HAP-1 (cell line): ENCODE measurements at regions not wholly inside any gene's neighbourhood (a gene's known extent, or its start where the extent isn't known, plus 50 kb on each side); places are given as distances from the start of the nearest gene placed in this dataset.

ENCODE experiments used
- DNase-seq, 2 experiments: peaks; one replicate each; pipeline ENCODE4 v3.0.0-alpha.2; 2016 to 2020; ENCODE audit warnings: low spot score in 2 of 2
- H3K27me3 ChIP-seq: fragments of 250-450 bp; sonication (Bioruptor Pico); 2 replicates; pipeline ENCODE4 v1.5.1; 2020; ENCODE audit warnings: low read depth, mild to moderate bottlenecking, moderate library complexity
- H3K36me3 ChIP-seq: fragments of 250-450 bp; sonication (Bioruptor Pico); replicated peaks from 2 replicates; pipeline ENCODE4 v1.5.1; 2020; ENCODE audit warnings: mild to moderate bottlenecking
- H3K4me1 ChIP-seq: fragments of 250-450 bp; sonication (Bioruptor Pico); 2 replicates; pipeline ENCODE4 v1.5.1; 2020; ENCODE audit warnings: mild to moderate bottlenecking
- H3K4me3 ChIP-seq: fragments of 250-450 bp; sonication (Bioruptor Pico); 2 replicates; pipeline ENCODE4 v1.5.1; 2020; ENCODE audit warnings: mild to moderate bottlenecking, moderate library complexity
- H3K9me3 ChIP-seq: fragments of 250-450 bp; sonication (Bioruptor Pico); 2 replicates; pipeline ENCODE4 v1.5.1; 2020; ENCODE audit warnings: mild to moderate bottlenecking, moderate library complexity
- in situ Hi-C: fragments of 300-500 bp; cut with MboI; formaldehyde crosslinking; loops from 3 replicates; pipeline ENCODE4 v1.14.3; 2020; ENCODE audit warnings: low sequenced_read_pairs, inconsistent platforms, mixed read lengths

DNA sequence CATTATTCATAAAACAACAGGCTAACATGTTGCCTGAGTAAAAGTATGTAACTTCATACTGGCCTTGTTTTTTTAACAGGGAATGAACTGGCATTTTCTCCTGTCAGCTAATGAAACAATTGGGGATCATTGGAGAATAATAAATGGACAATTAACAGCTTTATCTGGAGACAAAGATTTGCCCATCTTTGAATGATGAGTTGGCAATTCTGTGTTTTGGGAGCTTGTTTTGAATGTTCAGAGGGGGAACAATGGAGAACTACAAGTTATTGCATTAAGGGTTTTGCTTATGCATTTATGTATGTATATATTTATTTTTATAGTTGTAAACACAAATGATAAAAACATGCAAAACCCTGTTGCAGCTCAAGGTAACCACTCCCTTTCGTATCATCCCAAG lies 150.3 kb downstream of the CBLN4 start:
- no peak for DNase-seq
- H3K27me3 ChIP-seq: no peaks in the 10 kb centered on the region
- H3K9me3 ChIP-seq: no peaks in the 10 kb centered on the region
- H3K4me1 ChIP-seq: no peaks in the 10 kb centered on the region
- H3K36me3 ChIP-seq: no peaks in the 10 kb centered on the region
- no peak overlapping the region for H3K4me3 ChIP-seq
- in situ Hi-C loops: no loop called here

DNA sequence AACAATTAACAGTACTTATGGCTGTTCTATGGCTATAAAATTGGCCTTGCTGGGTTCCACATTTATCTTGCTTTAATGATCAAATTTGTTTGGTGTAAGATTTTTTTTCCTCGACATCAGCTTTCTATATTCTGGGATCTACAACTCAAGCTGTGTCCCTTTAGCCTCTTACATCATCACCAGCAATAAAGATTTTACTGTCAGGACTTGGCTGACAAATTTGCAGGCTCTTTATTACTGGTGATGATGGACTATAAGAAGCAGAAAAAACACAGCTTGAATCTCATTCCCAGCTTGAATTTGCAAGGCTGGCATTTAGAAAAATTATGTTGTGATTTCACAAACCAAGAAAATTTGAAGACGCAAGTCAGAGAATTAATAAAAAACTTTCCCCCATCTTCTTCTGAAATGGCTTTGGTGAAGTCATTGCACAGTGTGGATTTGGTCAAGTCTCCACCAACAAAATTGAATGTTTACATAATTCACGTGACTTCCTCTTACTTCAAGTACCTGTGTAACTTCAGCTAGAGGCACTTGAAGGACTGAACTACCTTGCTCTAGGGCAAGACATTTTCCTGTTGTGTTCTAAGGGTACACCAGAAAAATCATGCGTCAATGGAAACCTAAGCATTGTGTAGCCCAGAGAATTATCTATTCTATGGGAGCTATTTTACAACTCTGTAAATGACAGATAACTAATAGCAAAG lies 175.0 kb downstream of the CBLN4 start:
- DNase-seq: no peak
- Histone ChIP-seq H3K4me3 (no peak overlapping the region), H3K9me3 (no peaks in the 10 kb centered on the region), H3K36me3 (no peaks in the 10 kb centered on the region), H3K27me3 (no peaks in the 10 kb centered on the region), H3K4me1 (no peaks in the 10 kb centered on the region)
- in situ Hi-C loops: no loop called here

- no peaks in the 10 kb centered on the region for H3K27me3 ChIP-seq
- H3K36me3 ChIP-seq: no peaks in the 10 kb centered on the region
- H3K9me3 ChIP-seq: no peaks in the 10 kb centered on the region; the same call in 1 of the 2 replicates
- no peak for DNase-seq
- H3K4me3 ChIP-seq: no peak overlapping the region
- in situ Hi-C loops: no loop called here
- H3K4me1 ChIP-seq: no peaks in the 10 kb centered on the region
Measured at GRCh38 chr20:55805138-55805537, 200.2 kb downstream of the CBLN4 start.

DNA sequence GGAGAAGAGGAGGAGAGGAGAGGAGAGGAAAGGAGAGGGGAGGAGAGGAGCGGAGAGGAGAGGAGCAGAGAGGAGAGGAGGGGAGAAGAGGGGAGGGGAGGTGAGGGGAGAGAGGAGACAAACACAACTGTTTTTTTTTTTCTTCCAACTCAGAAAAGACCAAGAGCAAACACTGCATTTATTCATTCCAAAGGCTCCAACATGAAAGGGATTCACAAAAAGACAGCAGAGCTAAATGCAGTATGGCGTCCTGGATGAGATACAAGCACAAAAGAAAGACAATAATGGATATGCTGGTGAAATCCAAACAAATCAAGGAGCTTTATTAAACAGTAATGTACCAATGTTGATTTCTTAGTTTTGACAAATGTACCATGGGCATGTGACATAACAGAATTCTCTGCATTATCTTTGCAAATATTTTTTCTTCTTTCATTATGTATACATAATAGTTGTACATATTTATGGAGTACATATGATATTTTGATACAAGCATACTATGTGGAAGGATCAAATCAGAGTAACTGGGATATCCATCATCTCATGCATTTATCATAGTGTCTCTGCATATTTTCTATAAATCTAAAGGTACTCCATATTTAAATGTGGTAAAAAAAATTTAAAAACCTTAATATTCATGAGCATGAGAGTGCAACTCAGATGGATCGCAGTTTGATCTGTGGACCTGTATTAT lies 204.6 kb downstream of the CBLN4 start:
- Histone ChIP-seq H3K9me3 (no peaks in the 10 kb centered on the region; the same call in 1 of the 2 replicates), H3K4me1 (no peaks in the 10 kb centered on the region), H3K36me3 (no peaks in the 10 kb centered on the region), H3K4me3 (no peak overlapping the region), H3K27me3 (no peaks in the 10 kb centered on the region)
- in situ Hi-C loops: no loop called here
- DNase-seq: no peak

DNA sequence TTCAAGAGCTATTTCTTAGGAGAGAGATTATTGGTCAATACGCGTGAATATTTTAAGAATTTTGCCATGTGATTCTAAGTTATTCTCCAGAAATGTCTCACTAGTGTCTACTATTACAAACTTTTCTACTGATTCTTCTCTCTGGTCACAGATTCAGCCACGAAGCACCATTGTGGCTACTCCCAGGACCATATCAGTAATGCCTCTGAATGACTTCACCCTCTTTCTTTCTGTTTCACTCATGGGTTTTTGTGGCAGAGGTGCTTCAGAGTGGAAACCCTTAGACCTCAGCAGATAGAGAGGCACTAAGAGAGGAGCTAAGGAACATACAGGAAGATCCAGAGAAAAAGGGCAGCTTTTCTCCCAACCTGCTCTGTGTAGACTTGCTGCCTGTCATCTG lies 211.3 kb downstream of the CBLN4 start:
- no peak overlapping the region for H3K4me3 ChIP-seq
- no peaks in the 10 kb centered on the region for H3K4me1 ChIP-seq
- H3K9me3 ChIP-seq: peaks cover 4% of the 10 kb centered on the region; the same call in 1 of the 2 replicates
- in situ Hi-C loops: no loop called here
- DNase-seq: no peak
- no peaks in the 10 kb centered on the region for H3K27me3 ChIP-seq
- no peaks in the 10 kb centered on the region for H3K36me3 ChIP-seq

GRCh38 chr20:55792049-55792448 lies 213.3 kb downstream of the CBLN4 start:
- Histone ChIP-seq H3K4me1 (no peaks in the 10 kb centered on the region), H3K27me3 (no peaks in the 10 kb centered on the region), H3K4me3 (no peak overlapping the region), H3K9me3 (peaks cover 4% of the 10 kb centered on the region; the same call in 1 of the 2 replicates), H3K36me3 (no peaks in the 10 kb centered on the region)
- DNase-seq: no peak
- in situ Hi-C loops: no loop called here

- in situ Hi-C loops: no loop called here
- peaks cover 2% of the 10 kb centered on the region; the same call in 1 of the 2 replicates for H3K9me3 ChIP-seq
- H3K4me1 ChIP-seq: no peaks in the 10 kb centered on the region
- H3K4me3 ChIP-seq: no peak overlapping the region
- H3K36me3 ChIP-seq: no peaks in the 10 kb centered on the region
- DNase-seq: no peak
- no peaks in the 10 kb centered on the region for H3K27me3 ChIP-seq
Measured at GRCh38 chr20:55790178-55790577, 215.1 kb downstream of the CBLN4 start.

DNA sequence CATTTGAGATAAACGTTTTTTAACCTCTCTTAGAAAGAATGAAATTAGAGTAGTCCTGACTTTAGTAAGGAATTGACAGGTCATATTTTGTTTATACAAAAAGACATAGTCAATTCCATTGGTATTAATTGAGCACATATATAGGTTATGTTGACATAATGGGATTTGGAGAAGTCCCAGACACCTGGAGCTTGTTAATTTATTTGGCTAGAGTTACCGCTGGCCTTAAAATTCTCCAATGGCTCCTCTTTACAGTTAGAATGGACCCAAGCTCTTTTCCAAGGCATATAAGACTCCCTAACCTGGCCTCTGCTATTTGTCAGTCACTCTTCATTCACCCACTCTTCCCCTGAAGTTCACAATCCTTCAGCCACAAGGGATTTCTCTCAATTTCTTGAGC lies 221.3 kb downstream of the CBLN4 start:
- Histone ChIP-seq H3K9me3 (0 out of 2 replicates have a peak, but pooled peaks cover 2% of the 10 kb centered on the region), H3K27me3 (no peaks in the 10 kb centered on the region), H3K4me3 (no peak overlapping the region), H3K36me3 (no peaks in the 10 kb centered on the region), H3K4me1 (no peaks in the 10 kb centered on the region)
- in situ Hi-C loops: no loop called here
- DNase-seq: no peak

GRCh38 chr20:55783381-55783780 lies 221.9 kb downstream of the CBLN4 start:
- Histone ChIP-seq H3K4me1 (no peaks in the 10 kb centered on the region), H3K9me3 (0 out of 2 replicates have a peak, but pooled peaks cover 2% of the 10 kb centered on the region), H3K4me3 (no peak overlapping the region), H3K27me3 (no peaks in the 10 kb centered on the region), H3K36me3 (no peaks in the 10 kb centered on the region)
- no peak for DNase-seq
- in situ Hi-C loops: no loop called here

DNA sequence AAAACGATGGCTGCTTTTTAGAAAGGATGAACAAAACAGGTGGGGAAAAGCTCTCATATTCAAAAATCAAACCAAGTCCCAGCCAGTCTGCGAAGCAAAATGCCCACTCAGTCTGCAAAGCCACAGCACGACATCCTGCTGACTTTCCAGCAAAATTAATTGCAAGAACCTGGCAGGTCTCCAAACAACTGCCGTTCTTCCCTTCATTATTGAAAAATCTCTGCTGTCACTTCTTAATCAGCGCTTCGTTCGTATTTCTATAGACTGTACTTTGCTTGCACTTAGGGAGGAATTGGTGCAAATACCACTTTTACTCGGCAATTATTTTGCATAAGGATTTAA lies 222.4 kb downstream of the CBLN4 start:
- no peak overlapping the region for H3K4me3 ChIP-seq
- no peaks in the 10 kb centered on the region for H3K4me1 ChIP-seq
- DNase-seq: no peak
- in situ Hi-C loops: no loop called here
- H3K27me3 ChIP-seq: no peaks in the 10 kb centered on the region
- H3K36me3 ChIP-seq: no peaks in the 10 kb centered on the region
- H3K9me3 ChIP-seq: 0 out of 2 replicates have a peak, but pooled peaks cover 2% of the 10 kb centered on the region

DNA sequence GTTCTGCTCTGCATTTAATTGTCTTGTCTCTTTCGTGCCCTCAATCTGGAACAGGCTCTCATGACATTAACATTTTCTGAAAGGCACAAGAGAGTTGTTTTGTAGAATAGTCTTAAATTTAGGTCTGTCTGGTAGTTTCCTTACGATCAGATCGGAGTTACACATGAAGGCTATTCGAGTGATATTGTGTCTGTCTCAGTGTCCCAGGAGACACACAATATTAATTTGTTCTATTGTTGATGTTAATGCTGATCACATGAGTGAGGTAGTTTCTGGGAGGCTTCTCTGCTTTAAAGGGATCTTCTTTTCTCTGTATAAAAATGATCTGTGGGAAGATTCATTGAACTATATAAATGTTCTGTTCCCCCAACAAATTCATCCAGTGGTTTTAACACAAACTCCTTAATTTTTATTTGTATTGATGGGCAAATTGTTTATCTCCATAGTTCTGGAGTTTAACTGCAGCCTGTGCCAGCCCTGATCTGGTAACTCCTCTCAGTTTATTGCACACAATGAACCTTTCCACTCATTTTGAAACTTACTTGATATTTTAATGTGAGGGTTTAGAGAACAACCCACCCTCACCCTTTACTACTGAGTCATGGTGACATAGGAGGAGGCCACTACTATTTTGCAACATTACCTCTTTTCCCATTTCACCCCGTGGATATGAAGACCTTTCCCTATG lies 223.0 kb downstream of the CBLN4 start:
- in situ Hi-C loops: no loop called here
- Histone ChIP-seq H3K27me3 (no peaks in the 10 kb centered on the region), H3K9me3 (0 out of 2 replicates have a peak, but pooled peaks cover 2% of the 10 kb centered on the region), H3K4me3 (no peak overlapping the region), H3K4me1 (no peaks in the 10 kb centered on the region), H3K36me3 (no peaks in the 10 kb centered on the region)
- no peak for DNase-seq

GRCh38 chr20:55778796-55779195 lies 226.5 kb downstream of the CBLN4 start:
- no peak for DNase-seq
- Histone ChIP-seq H3K4me1 (no peaks in the 10 kb centered on the region), H3K36me3 (no peaks in the 10 kb centered on the region), H3K27me3 (no peaks in the 10 kb centered on the region), H3K9me3 (no peaks in the 10 kb centered on the region), H3K4me3 (no peak overlapping the region)
- in situ Hi-C loops: no loop called here

DNA sequence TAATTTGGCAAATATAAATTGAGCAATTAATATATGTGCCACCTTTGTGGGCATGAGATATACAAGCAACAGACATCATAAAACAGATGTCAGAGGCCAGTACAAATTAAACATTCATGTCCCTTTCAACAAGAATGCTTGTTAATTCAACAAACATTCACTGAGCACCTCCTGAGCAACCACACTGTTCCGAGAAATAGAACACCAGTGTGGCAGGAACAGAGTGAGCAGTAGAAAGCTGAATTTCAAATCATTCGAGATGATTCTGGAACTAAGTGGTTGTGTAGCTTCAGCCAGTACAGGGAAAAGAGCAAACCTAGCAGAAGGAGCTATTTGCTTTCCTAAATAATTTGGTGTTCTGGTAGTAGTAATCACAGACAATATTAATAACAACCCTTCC lies 227.7 kb downstream of the CBLN4 start:
- in situ Hi-C loops: no loop called here
- Histone ChIP-seq H3K4me1 (no peaks in the 10 kb centered on the region), H3K9me3 (no peaks in the 10 kb centered on the region; the same call in 1 of the 2 replicates), H3K4me3 (no peak overlapping the region), H3K27me3 (no peaks in the 10 kb centered on the region), H3K36me3 (no peaks in the 10 kb centered on the region)
- no peak for DNase-seq

DNA sequence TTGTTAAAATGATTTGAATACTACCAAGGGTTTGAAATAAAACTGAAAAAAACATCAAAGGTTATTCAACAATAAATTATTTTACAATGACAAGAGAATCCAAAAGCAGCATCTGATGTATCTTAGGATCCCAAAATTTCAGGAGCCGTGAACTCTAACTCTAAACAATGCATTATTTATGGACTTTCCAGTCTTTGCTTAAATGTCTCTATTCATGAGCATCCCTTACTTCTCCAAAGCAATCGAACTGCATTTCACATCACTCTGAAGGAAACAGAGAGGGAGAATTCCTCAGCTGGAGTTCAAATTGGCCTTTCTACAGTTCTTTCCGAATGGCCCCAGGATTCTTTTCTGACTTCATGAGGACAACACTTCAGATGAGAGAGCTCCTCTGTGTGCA lies 229.1 kb downstream of the CBLN4 start:
- Histone ChIP-seq H3K9me3 (no peaks in the 10 kb centered on the region; the same call in 1 of the 2 replicates), H3K36me3 (no peaks in the 10 kb centered on the region), H3K4me3 (no peak overlapping the region), H3K4me1 (no peaks in the 10 kb centered on the region), H3K27me3 (no peaks in the 10 kb centered on the region)
- in situ Hi-C loops: no loop called here
- no peak for DNase-seq
